D721Med (cell line): ENCODE measurements at regions not wholly inside any gene's neighbourhood (a gene's known extent, or its start where the extent isn't known, plus 50 kb on each side); places are given as distances from the start of the nearest gene placed in this dataset.
A peak's percentile ranks its signal among the peaks of the same experiment; 100 is the strongest.
"Not testable (repeated sequence)": the region's sequence is repeated elsewhere in the genome, so short reads cannot be mapped to it uniquely, and the experiment has no call there.

ENCODE experiments used
- DNase-seq: peaks from one replicate; pipeline ENCODE4 v3.0.0; 2011; ENCODE audit warnings: low spot score; ENCODE audit not compliant: insufficient read length
- FAIRE-seq: peaks from 2 replicates; lab custom pipeline; 2011; peaks lifted over from hg19 to GRCh38; lab: Jason Lieb, UNC
- TF ChIP-seq, protein P1 (sequence below): IDR thresholded peaks from 2 replicates; pipeline ENCODE4 v1.5.1; 2012; ENCODE audit warnings: mild to moderate bottlenecking, control low read depth; ENCODE audit not compliant: insufficient read depth; ENCODE audit errors: missing control alignments

DNA sequence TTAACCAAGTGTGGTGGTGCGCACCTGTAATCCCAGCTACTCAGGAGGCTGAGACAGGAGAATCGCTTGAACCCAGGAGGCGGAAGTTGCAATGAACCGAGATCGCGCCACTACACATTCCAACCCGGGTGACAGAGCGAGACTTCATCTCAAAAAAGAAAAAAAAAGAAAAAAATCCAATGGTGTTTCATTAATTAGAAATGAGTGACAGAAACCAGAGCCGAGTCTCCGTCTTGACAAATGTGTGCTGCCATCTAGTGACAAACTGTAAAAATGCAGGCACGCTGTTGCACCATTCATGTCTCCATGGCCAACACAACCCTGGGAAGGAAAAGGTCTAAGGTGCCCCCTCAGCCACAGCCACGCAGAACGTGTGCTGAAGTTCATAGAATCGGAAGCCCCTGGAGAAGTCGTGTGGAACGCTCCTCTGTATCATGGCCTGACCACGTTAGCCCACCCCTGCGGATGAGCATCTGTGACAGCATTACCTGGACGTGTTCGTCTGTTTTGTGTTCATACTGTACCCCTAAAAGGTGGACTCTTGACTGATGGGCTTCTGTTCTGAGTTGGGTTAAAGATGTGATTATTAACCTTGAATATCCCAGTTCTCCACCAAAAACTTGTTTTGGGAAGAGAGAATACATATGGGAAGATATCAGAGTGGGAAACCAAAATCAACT lies 94.9 kb downstream of the LYZL2 start:
- DNase-seq (peak; percentile 34), FAIRE-seq (no peak)
- TF ChIP-seq, protein P1, sequence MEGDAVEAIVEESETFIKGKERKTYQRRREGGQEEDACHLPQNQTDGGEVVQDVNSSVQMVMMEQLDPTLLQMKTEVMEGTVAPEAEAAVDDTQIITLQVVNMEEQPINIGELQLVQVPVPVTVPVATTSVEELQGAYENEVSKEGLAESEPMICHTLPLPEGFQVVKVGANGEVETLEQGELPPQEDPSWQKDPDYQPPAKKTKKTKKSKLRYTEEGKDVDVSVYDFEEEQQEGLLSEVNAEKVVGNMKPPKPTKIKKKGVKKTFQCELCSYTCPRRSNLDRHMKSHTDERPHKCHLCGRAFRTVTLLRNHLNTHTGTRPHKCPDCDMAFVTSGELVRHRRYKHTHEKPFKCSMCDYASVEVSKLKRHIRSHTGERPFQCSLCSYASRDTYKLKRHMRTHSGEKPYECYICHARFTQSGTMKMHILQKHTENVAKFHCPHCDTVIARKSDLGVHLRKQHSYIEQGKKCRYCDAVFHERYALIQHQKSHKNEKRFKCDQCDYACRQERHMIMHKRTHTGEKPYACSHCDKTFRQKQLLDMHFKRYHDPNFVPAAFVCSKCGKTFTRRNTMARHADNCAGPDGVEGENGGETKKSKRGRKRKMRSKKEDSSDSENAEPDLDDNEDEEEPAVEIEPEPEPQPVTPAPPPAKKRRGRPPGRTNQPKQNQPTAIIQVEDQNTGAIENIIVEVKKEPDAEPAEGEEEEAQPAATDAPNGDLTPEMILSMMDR: peak; percentile 91

DNA sequence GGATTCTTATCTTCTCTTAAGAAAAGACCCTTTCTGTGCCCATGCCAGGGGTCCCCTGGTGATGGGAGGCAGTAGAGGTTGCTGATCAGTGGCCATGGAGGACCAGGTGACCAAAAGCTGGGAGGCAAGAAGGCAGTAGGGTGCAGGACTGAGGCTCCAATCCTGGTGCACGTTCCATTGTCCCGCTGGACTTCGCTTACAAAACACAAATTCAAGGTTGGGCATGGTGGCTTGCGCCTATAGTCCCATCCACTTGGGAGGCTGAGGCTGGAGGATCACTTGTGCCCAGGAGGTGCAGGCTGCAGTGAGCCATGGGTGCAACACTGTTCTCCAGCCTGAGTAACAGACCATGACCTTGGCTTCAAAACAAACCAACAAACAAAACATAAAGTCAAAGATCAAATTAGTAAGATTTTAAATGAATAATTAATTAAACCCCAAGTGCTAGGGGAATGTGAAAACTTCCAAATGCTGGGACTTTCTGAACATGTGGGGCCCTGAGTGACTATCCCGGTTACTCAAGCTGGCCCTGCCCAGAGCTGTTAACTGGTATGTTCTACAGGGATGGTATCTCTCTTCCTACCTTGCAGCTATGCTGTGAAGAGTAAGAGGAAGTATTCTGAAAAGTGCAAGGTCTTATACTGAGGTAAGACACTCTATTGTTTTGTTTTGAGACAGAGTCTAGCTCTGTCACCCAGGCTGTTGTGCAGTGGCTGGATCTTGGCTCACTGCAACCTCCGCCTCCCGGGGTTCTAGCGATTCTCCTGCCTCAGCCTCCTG lies 97.6 kb downstream of the LYZL2 start:
- no peak for DNase-seq
- TF ChIP-seq, protein P1: no peak
- no peak for FAIRE-seq

DNA sequence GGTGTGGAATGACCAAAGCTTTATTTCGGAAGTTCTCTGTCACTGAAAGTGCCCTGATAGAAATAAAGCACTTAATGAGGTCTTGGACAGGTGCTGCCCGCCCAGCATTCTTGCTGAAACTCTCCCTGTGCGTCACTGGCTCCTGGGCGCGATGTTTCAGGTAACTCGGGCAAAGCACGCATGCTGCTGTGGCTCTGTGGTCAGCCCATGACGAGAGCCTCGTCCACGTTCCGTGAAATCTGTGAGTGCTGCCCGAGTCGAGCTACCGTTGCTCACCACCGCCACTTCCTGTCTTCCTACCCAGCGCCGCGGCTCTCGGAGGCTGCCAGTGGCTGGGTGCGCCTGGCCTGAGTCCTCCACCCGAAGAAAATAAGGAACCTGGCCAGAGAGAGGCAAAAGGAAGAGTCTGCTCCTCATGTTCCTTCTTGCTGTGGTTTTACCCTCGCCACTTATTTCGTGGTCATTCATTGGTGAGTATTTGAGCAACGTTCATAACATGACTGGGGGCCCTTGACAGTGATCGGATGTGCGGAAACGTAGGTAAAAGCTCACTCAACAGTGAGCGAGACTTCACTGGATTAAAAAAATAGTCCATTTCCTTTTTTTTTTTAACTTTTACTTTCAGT lies 95.5 kb downstream of the MAP3K8 start:
- FAIRE-seq (no peak), DNase-seq (no peak)
- TF ChIP-seq, protein P1: no peak

DNA sequence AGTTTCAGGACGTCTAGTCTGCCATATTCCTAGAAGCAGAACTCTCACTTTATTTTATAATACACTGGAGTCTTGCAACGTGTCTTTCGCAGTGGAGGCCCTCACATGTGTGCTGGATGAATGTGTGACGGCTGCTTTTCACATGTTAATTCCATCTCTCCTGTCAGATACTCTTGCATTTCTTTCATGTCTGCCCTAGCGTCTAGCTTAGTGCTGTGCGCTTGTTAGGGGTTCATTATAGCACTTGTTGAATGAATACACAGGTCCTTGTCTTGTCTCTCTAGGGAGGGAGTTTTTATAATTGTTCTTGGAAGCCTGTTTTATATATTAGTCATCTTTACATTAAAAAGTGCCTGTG lies 94.4 kb downstream of the MAP3K8 start:
- TF ChIP-seq, protein P1: no peak
- FAIRE-seq (no peak), DNase-seq (no peak)

DNA sequence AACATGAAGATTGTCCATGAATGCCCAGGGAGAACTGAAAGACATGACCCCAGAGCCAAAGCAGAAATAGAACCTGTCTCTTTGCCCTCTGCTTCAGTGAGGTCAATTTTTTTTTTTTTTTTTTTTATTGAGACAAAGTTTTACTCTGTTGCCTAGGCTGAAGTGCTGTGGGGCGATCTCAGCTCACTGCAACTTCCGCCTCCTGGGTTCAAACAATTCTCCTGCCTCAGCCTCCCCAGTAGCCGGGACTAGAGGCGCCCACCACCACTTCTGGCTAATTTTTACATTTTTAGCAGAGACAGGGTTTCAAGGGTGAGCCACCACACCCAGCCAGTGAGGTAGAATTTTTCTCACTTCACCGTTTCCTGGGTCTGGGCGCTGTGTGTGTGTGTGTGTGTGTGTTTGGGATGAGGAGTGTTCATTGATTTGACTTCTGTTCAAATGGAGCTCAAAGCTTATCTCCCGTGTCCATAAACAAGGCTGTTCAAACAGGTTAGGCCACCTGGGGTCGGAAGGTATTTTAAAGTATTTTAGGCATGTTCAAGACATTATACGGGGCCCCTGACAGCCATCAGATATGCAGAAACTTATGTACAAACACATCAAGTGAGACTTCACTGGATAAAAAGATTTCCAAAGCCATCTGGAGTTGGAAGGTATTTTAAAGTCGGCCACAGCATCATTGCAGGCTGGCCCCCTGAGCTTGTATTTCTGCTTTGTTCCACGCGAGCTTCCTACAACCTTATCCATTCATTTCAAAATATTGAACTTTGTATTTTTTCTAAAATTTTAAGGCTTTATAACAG lies 93.8 kb downstream of the MAP3K8 start:
- no peak for DNase-seq
- TF ChIP-seq, protein P1: no peak
- FAIRE-seq: no peak

DNA sequence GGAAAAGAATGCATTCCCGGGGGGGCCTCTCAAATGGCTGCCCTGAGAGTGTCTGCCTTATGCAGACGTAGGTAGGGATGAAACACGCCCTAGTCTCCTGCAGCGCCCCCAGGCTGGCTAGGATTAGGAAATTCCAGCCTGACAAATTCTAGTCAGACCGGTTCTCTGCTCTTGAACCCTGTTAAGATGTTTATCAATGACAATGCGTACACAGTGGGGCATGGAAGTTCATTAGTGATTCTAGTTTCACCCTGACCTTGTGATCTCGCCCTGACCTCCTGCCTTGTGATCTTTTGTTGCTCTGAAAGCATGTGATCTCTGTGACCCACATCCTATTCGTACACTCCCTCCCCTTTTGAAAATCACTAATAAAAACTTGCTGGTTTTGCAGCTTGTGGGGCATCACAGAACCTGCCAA lies 88.7 kb downstream of the MAP3K8 start:
- not testable (repeated sequence) for FAIRE-seq, DNase-seq

DNA sequence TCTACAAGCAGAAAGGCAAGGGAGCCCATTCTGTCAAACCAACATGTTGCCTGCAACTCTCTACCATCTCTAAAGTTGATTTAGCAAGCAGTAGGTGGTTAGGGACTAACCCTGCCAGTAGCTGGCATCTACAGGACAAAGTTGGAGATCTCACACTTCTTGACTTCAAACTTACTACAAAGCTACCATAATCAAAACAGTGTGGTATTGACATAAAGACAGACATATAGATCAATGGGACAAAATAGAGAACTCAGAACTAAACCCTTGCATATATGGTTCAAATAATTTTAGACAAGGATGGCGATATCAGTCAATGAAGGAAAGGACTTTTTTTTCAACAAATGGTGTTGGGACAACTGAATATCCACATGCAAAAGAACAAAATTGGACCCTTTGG lies 84.9 kb downstream of the MAP3K8 start:
- TF ChIP-seq, protein P1: no peak
- FAIRE-seq: no peak
- no peak for DNase-seq
